ENCODE measurements at regions not wholly inside any gene's neighbourhood (a gene's known extent, or its start where the extent isn't known, plus 50 kb on each side); places are given as distances from the start of the nearest gene placed in this dataset.

DNA sequence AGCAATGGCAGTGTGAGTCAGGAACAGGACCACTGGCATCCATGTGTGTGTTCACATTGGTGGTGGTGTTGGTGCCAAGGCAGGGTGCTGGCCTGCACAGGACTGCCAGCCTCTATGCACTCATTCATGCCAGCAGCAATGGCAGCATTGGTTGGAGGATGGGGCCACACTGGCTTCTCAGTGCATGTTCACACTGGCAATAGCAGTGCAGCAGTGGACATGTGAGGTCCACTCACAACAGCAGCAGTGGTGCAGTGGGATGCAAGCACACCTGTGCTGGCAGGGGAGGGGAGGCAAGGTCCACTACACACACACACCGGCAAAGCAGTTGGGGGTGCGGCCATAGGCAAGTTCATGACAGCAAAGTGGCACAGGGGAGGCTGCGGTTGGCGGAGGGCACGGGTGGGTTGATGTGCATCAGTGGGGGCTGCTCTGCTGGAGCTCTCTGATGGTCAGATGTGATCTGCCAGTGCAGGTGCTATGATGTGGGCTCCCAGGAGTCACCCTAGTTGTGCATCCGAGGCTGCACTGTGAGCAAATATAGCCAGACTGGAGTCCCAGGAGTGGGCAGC, 57.8 kb upstream of the TNKS2 start:
- TF ChIP-seq, protein P1, sequence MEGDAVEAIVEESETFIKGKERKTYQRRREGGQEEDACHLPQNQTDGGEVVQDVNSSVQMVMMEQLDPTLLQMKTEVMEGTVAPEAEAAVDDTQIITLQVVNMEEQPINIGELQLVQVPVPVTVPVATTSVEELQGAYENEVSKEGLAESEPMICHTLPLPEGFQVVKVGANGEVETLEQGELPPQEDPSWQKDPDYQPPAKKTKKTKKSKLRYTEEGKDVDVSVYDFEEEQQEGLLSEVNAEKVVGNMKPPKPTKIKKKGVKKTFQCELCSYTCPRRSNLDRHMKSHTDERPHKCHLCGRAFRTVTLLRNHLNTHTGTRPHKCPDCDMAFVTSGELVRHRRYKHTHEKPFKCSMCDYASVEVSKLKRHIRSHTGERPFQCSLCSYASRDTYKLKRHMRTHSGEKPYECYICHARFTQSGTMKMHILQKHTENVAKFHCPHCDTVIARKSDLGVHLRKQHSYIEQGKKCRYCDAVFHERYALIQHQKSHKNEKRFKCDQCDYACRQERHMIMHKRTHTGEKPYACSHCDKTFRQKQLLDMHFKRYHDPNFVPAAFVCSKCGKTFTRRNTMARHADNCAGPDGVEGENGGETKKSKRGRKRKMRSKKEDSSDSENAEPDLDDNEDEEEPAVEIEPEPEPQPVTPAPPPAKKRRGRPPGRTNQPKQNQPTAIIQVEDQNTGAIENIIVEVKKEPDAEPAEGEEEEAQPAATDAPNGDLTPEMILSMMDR (conservative IDR thresholded peaks at IDR 0.05; ENCODE audit: low read depth, low read length): no peak
- TF ChIP-seq POLR2A (IDR thresholded peaks at IDR 0.05; ENCODE audit: low read depth, low read length): no peak
- TF ChIP-seq SMC3 (IDR thresholded peaks at IDR 0.05; ENCODE audit: low read depth, low read length): no peak
- TF ChIP-seq CEBPB (IDR thresholded peaks at IDR 0.05; ENCODE audit: low read depth, low read length): no peak
- TF ChIP-seq MAZ (IDR thresholded peaks at IDR 0.05; ENCODE audit: borderline replicate concordance, low read depth, low read length): no peak
- no peak for TF ChIP-seq FOS (IDR thresholded peaks at IDR 0.05; ENCODE audit: low read depth, low read length)
- no peak for TF ChIP-seq BHLHE40 (IDR thresholded peaks at IDR 0.05; ENCODE audit: low read depth, low read length)
- no peak for TF ChIP-seq NFE2L2 (IDR thresholded peaks at IDR 0.05; ENCODE audit: low read depth, low read length)
- TF ChIP-seq RCOR1 (IDR thresholded peaks at IDR 0.05; ENCODE audit: insufficient replicate concordance, low read length): no peak

Measured in IMR-90 (cell line).